IMR-90 (cell line): ENCODE measurements at regions not wholly inside any gene's neighbourhood (a gene's known extent, or its start where the extent isn't known, plus 50 kb on each side); places are given as distances from the start of the nearest gene placed in this dataset.

Experiments used
- ATAC-seq: fragments of 200-7000 bp; cut with Tn5 transposase; 2 replicates; pipeline ENCODE4 v1.9.1; 2020; ENCODE audit warnings: low read depth, mild to moderate bottlenecking, moderate library complexity
- BruUV-seq: library from RNA; stranded (reverse); fragments of 400-500 nt; replicated peaks from 2 replicates; lab custom pipeline; 2021; lab: Mats Ljungman, UMichigan
- CTCF ChIA-PET: fragments of 300-600 bp; formaldehyde crosslinking; extraction: SDS; loops from one replicate; lab custom pipeline; 2021; ENCODE audit warnings: antibody characterized with exemption; lab: Yijun Ruan, JAX
- POLR2A ChIA-PET: fragments of 300-600 bp; sonication (Branson Sonifier 250); formaldehyde crosslinking; loops from one replicate; lab custom pipeline; 2022; ENCODE audit warnings: antibody characterized with exemption; ENCODE audit not compliant: unreplicated experiment; lab: Charles Lee
- DNase-seq: peaks from one replicate; pipeline ENCODE4 v3.0.0; 2013
- H2AFZ ChIP-seq: replicated peaks from 2 replicates; pipeline ENCODE3; 2013; ENCODE audit warnings: low read length, mild to moderate bottlenecking; ENCODE audit not compliant: poor library complexity
- H2AK5ac ChIP-seq: 2 replicates; pipeline ENCODE4 v1.6.1; 2013; ENCODE audit warnings: low read depth, low read length, inconsistent platforms
- H2AK9ac ChIP-seq: replicated peaks from 2 replicates; pipeline ENCODE3; 2013; ENCODE audit warnings: mild to moderate bottlenecking, low read depth, low read length, moderate library complexity; ENCODE audit not compliant: poor library complexity
- H2BK120ac ChIP-seq: 2 replicates; pipeline ENCODE4 v1.6.1; 2013; ENCODE audit warnings: low read depth, low read length, inconsistent platforms
- H2BK15ac ChIP-seq: 3 replicates; pipeline ENCODE4 v1.6.1; 2013; ENCODE audit warnings: low read depth, low read length, inconsistent platforms
- H2BK20ac ChIP-seq: 2 replicates; pipeline ENCODE4 v1.6.1; 2013; ENCODE audit warnings: low read depth, mild to moderate bottlenecking, inconsistent platforms, low read length, moderate library complexity
- H2BK5ac ChIP-seq: 2 replicates; pipeline ENCODE4 v1.6.1; 2013; ENCODE audit warnings: mild to moderate bottlenecking, low read depth, low read length, inconsistent platforms; ENCODE audit not compliant: poor library complexity, severe bottlenecking
- H3K14ac ChIP-seq: replicated peaks from 2 replicates; pipeline ENCODE4 v1.6.1; 2013; ENCODE audit warnings: low read depth, low read length, inconsistent platforms
- H3K18ac ChIP-seq: 2 replicates; pipeline ENCODE4 v1.6.1; 2013; ENCODE audit warnings: low read depth, low read length, control low read depth
- H3K23ac ChIP-seq: 2 replicates; pipeline ENCODE4 v1.6.1; 2013; ENCODE audit warnings: low read depth, low read length, inconsistent platforms
- H3K27ac ChIP-seq: 2 replicates; pipeline ENCODE4 v1.5.1; 2013; ENCODE audit warnings: mild to moderate bottlenecking, control low read depth, low read length; ENCODE audit not compliant: insufficient read depth
- H3K27me3 ChIP-seq: 2 replicates; pipeline ENCODE4 v1.6.1; 2013; ENCODE audit warnings: low read length; ENCODE audit not compliant: control insufficient read depth, insufficient read depth
- H3K36me3 ChIP-seq: 2 replicates; pipeline ENCODE4 v1.6.1; 2013; ENCODE audit warnings: low read length, mixed read lengths; ENCODE audit not compliant: control insufficient read depth, insufficient read depth
- H3K4ac ChIP-seq: 2 replicates; pipeline ENCODE4 v1.6.1; 2013; ENCODE audit warnings: low read depth, low read length, inconsistent platforms
- H3K4me1 ChIP-seq: 2 replicates; pipeline ENCODE4 v1.6.1; 2013; ENCODE audit warnings: low read length, mixed read lengths; ENCODE audit not compliant: control insufficient read depth, insufficient read depth
- H3K4me2 ChIP-seq: 2 replicates; pipeline ENCODE4 v1.6.1; 2013; ENCODE audit warnings: low read depth, mild to moderate bottlenecking, control low read depth, low read length, moderate library complexity
- H3K4me3 ChIP-seq: 2 replicates; pipeline ENCODE4 v1.5.1; 2013; ENCODE audit warnings: low read depth, mild to moderate bottlenecking, control low read depth, low read length, moderate library complexity; ENCODE audit not compliant: insufficient read depth
- H3K56ac ChIP-seq: 2 replicates; pipeline ENCODE4 v1.6.1; 2013; ENCODE audit warnings: low read length, inconsistent platforms; ENCODE audit not compliant: insufficient read depth; ENCODE audit errors: extremely low read depth
- H3K79me1 ChIP-seq, 2 experiments: 2 replicates each; pipeline ENCODE4 v1.6.1; 2013; ENCODE audit warnings: low read length in 2 of 2, inconsistent platforms in 1 of 2, low read depth in 1 of 2
- H3K9ac ChIP-seq: 2 replicates; pipeline ENCODE4 v1.6.1; 2013; ENCODE audit warnings: low read depth, low read length, control low read depth
- H3K9me1 ChIP-seq: 2 replicates; pipeline ENCODE4 v1.6.1; 2013; ENCODE audit warnings: low read length, inconsistent platforms; ENCODE audit not compliant: insufficient read depth
- H3K9me3 ChIP-seq: 2 replicates; pipeline ENCODE4 v1.6.1; 2013; ENCODE audit warnings: low read length; ENCODE audit not compliant: control insufficient read depth, insufficient read depth
- H4K20me1 ChIP-seq: 2 replicates; pipeline ENCODE4 v1.6.1; 2013; ENCODE audit warnings: low read length, inconsistent platforms; ENCODE audit not compliant: insufficient read depth
- H4K5ac ChIP-seq: 2 replicates; pipeline ENCODE4 v1.6.1; 2013; ENCODE audit warnings: mild to moderate bottlenecking, low read depth, low read length, control low read depth
- H4K8ac ChIP-seq, 2 experiments: 2 replicates each; pipeline ENCODE4 v1.6.1; 2013; ENCODE audit warnings: low read depth in 2 of 2, low read length in 2 of 2, control low read depth in 1 of 2, inconsistent platforms in 1 of 2
- H4K91ac ChIP-seq: 2 replicates; pipeline ENCODE4 v1.6.1; 2013; ENCODE audit warnings: low read depth, low read length, inconsistent platforms; ENCODE audit not compliant: insufficient read depth
- BHLHE40 ChIP-seq: fragments of 150-350 bp; IDR thresholded peaks from 2 replicates; pipeline ENCODE4 v1.6.1; 2016; ENCODE audit warnings: mild to moderate bottlenecking, low read depth, low read length
- CEBPB ChIP-seq: IDR thresholded peaks from 2 replicates; pipeline ENCODE4 v1.6.1; 2012; ENCODE audit warnings: low read depth, low read length, improper control_type of control experiment
- CHD1 ChIP-seq: IDR thresholded peaks from 2 replicates; pipeline ENCODE4 v1.6.1; 2012; ENCODE audit warnings: low read depth, low read length, improper control_type of control experiment
- CTCF ChIP-seq: conservative IDR thresholded peaks from 2 replicates; pipeline ENCODE4 v1.5.1; 2012; ENCODE audit warnings: mild to moderate bottlenecking, low read depth, low read length, improper control_type of control experiment
- ELK1 ChIP-seq: fragments of 150-350 bp; IDR thresholded peaks from 2 replicates; pipeline ENCODE4 v1.6.1; 2016; ENCODE audit warnings: low read depth, mild to moderate bottlenecking, low read length, moderate library complexity, borderline replicate concordance
- FOS ChIP-seq: fragments of 150-350 bp; IDR thresholded peaks from 2 replicates; pipeline ENCODE4 v1.6.1; 2016; ENCODE audit warnings: low read depth, low read length
- MAFK ChIP-seq: IDR thresholded peaks from 2 replicates; pipeline ENCODE4 v1.6.1; 2012; ENCODE audit warnings: low read depth, low read length, improper control_type of control experiment
- MAZ ChIP-seq: IDR thresholded peaks from 2 replicates; pipeline ENCODE4 v1.6.1; 2012; ENCODE audit warnings: low read depth, mild to moderate bottlenecking, low read length, improper control_type of control experiment, moderate library complexity, borderline replicate concordance
- MXI1 ChIP-seq: IDR thresholded peaks from 2 replicates; pipeline ENCODE4 v1.6.1; 2012; ENCODE audit warnings: low read depth, mild to moderate bottlenecking, low read length, moderate library complexity, borderline replicate concordance
- NFE2L2 ChIP-seq: fragments of 150-350 bp; IDR thresholded peaks from 2 replicates; pipeline ENCODE4 v1.6.1; 2016; ENCODE audit warnings: low read depth, mild to moderate bottlenecking, low read length
- POLR2A ChIP-seq: IDR thresholded peaks from 2 replicates; pipeline ENCODE4 v1.6.1; 2012; ENCODE audit warnings: mild to moderate bottlenecking, low read depth, low read length
- RAD21 ChIP-seq: IDR thresholded peaks from 2 replicates; pipeline ENCODE4 v1.6.1; 2012; ENCODE audit warnings: low read length, improper control_type of control experiment
- RCOR1 ChIP-seq: IDR thresholded peaks from 2 replicates; pipeline ENCODE4 v1.6.1; 2012; ENCODE audit warnings: mild to moderate bottlenecking, low read length, improper control_type of control experiment; ENCODE audit not compliant: insufficient replicate concordance
- RFX5 ChIP-seq: IDR thresholded peaks from 2 replicates; pipeline ENCODE4 v1.8.0; 2012; ENCODE audit warnings: low read depth, mild to moderate bottlenecking, low read length, moderate library complexity
- SMC3 ChIP-seq: fragments of 150-350 bp; IDR thresholded peaks from 2 replicates; pipeline ENCODE4 v1.6.1; 2016; ENCODE audit warnings: low read depth, mild to moderate bottlenecking, antibody characterized with exemption, low read length, moderate library complexity
- WGBS, 2 experiments: methylation state at CpG; one replicate each; pipeline versions ENCODE4 v1.1.5 to v1.1.7; 2013; ENCODE audit warnings: missing lambda C conversion rate in 2 of 2; ENCODE audit not compliant: insufficient read length in 1 of 2; ENCODE audit errors: extremely low coverage in 2 of 2; 5-methylcytosine and 5-hydroxymethylcytosine counted together
- dilution Hi-C: fragments of 300-500 bp; cut with HindIII; formaldehyde crosslinking; loops from one replicate; pipeline ENCODE4 v1.14.3; 2018; ENCODE audit warnings: low sequenced_read_pairs; ENCODE audit not compliant: unreplicated experiment
- in situ Hi-C: fragments of 300-500 bp; cut with MboI; formaldehyde crosslinking; loops from 3 replicates; pipeline ENCODE4 v1.14.3; 2019; ENCODE audit warnings: low sequenced_read_pairs, inconsistent platforms, mixed read lengths
- intact Hi-C: fragments of 100-400 bp; cut with micrococcal nuclease; formaldehyde crosslinking; loops from 2 replicates; pipeline ENCODE4 v1.10.0; 2022
- TF ChIP-seq, protein P1 (sequence below): fragments of 150-350 bp; IDR thresholded peaks from 2 replicates; pipeline ENCODE4 v1.6.1; 2017; ENCODE audit warnings: mild to moderate bottlenecking, antibody characterized with exemption, low read length, low read depth

GRCh38 chr2:234583331-234583730 lies 86.5 kb upstream of the ARL4C start:
- no peak overlapping the region for H3K27ac ChIP-seq
- in situ Hi-C loops (no loop called here), dilution Hi-C loops (no loop called here), intact Hi-C loops (no loop called here)
- no peak overlapping the region; the same call in 1 of the 2 replicates for H3K4ac ChIP-seq
- H4K5ac ChIP-seq = no peak overlapping the region
- no peak for DNase-seq
- no peak overlapping the region for H2AK9ac ChIP-seq
- H3K4me1 ChIP-seq = peaks cover 3% of the 10 kb centered on the region
- no peak overlapping the region for H3K4me3 ChIP-seq
- no peak overlapping the region for H2BK120ac ChIP-seq
- H3K23ac ChIP-seq = no peak overlapping the region
- no peak for TF ChIP-seq RCOR1
- TF ChIP-seq RFX5 = no peak
- TF ChIP-seq MAZ = no peak
- no peak for TF ChIP-seq SMC3
- no peak for TF ChIP-seq MAFK
- no peak for TF ChIP-seq MXI1
- no peak for TF ChIP-seq CEBPB
- no peak for TF ChIP-seq FOS
- no peak for TF ChIP-seq ELK1
- no peak for TF ChIP-seq NFE2L2
- TF ChIP-seq CHD1 = no peak
- TF ChIP-seq, protein P1, sequence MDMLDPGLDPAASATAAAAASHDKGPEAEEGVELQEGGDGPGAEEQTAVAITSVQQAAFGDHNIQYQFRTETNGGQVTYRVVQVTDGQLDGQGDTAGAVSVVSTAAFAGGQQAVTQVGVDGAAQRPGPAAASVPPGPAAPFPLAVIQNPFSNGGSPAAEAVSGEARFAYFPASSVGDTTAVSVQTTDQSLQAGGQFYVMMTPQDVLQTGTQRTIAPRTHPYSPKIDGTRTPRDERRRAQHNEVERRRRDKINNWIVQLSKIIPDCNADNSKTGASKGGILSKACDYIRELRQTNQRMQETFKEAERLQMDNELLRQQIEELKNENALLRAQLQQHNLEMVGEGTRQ = no peak
- TF ChIP-seq BHLHE40 = no peak
- no peak for TF ChIP-seq CTCF
- no peak for TF ChIP-seq POLR2A
- TF ChIP-seq RAD21 = no peak
- H3K9me1 ChIP-seq = peaks cover 14% of the 10 kb centered on the region; the same call in 1 of the 2 replicates
- ChIA-PET POLR2A (no interaction called here), CTCF (no interaction called here)
- no peak overlapping the region for H3K4me2 ChIP-seq
- no peak overlapping the region for H2BK15ac ChIP-seq
- H2AFZ ChIP-seq = peak overlapping the region; percentile 27
- no peak overlapping the region for H4K8ac ChIP-seq
- H3K27me3 ChIP-seq = 0 out of 2 replicates have a peak, but pooled peaks cover 2% of the 10 kb centered on the region
- H2BK5ac ChIP-seq = no peak overlapping the region
- H3K56ac ChIP-seq = no peak overlapping the region
- no peak overlapping the region for H4K91ac ChIP-seq
- ATAC-seq = no peak
- H2BK20ac ChIP-seq = no peak overlapping the region
- no peak overlapping the region for H3K9ac ChIP-seq
- BruUV-seq = no TSS peak
- WGBS, 2 experiments = 80% methylated on average over 1 of the region's 4 CpGs; no CpG with 5 or more reads in 1 of the 2 experiments
- no peak overlapping the region; the same call in 1 of the 2 replicates for H2AK5ac ChIP-seq
- H3K79me1 ChIP-seq = no peaks in the 10 kb centered on the region
- H4K20me1 ChIP-seq = no peaks in the 10 kb centered on the region
- no peak overlapping the region for H3K14ac ChIP-seq
- H3K36me3 ChIP-seq = no peaks in the 10 kb centered on the region
- H3K18ac ChIP-seq = no peak overlapping the region
- no peaks in the 10 kb centered on the region for H3K9me3 ChIP-seq
